ENCODE measurements at regions not wholly inside any gene's neighbourhood (a gene's known extent, or its start where the extent isn't known, plus 50 kb on each side); places are given as distances from the start of the nearest gene placed in this dataset.
"Not testable (repeated sequence)": the region's sequence is repeated elsewhere in the genome, so short reads cannot be mapped to it uniquely, and the experiment has no call there.

GRCh38 chr3:66552846-66553245, 52.0 kb upstream of the LRIG1 start:
- no peak for DNase-seq (ENCODE audit: low read depth, low spot score)

- no peak for DNase-seq (ENCODE audit: low read depth, low spot score)
Measured at GRCh38 chr3:66553441-66554113, 52.8 kb upstream of the LRIG1 start.

DNA sequence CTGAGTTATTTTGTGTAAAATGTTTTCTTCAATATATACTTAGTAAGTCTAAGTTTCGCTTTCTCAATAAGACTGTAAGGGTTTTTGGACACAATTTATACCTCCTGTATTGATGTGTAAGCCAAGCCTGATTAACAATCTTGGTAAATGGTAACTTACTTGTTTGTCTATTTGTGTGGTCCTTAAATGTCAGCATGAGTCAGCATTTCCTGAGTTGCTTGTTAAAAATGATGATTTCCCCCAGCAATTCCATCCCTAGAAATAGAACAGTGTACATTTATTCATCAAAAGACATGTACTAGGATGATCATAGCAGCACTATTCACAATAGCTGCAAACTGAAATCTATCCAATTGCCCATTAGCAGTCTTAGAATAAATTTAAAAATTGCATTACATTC, 53.4 kb upstream of the LRIG1 start:
- no peak for DNase-seq (ENCODE audit: low read depth, low spot score)

GRCh38 chr3:66555214-66555844, 54.5 kb upstream of the LRIG1 start:
- DNase-seq (ENCODE audit: low read depth, low spot score) = no peak

DNA sequence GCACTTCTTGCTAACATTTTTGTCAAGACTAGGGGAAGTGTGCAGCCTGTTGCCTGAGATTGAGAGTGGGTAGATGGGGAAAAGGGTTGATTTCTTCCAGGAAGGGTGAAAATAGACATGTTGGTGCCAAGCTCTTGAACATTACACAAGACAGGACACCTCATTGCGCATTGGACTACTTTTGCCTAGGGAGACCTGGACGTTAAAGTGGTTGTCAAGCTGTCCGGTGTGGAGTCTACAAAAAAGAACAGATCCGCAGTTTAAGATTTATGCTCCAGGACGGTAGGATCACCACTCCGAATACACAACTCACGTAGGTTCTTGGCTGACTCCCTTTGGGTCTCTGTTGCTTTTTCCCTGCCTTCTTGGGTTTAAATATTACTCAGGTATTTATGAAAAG, 56.3 kb upstream of the LRIG1 start:
- no peak for DNase-seq (ENCODE audit: low read depth, low spot score)

DNA sequence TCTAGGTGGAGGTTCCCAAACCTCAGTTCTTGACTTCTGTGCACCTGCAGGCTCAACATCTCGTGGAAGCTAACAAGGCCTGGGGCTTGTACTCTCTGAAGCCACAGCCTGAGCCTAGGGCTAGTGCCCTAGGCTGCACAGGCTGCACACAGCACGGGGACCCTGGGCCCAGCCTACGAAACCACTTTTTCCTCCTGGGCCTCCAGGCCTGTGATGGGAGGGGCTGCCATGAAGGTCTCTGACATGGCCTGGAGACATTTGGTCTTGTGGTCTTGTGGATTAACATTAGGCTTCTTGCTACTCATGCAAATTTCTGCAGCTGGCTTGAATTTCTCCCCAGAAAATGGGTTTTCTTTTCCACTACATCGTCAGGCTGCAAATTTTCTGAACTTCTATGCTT, 59.1 kb upstream of the LRIG1 start:
- not testable (repeated sequence) for DNase-seq (ENCODE audit: low read depth, low spot score)

GRCh38 chr3:66561367-66561766, 60.5 kb upstream of the LRIG1 start:
- DNase-seq (ENCODE audit: low read depth, low spot score) = no peak

DNA sequence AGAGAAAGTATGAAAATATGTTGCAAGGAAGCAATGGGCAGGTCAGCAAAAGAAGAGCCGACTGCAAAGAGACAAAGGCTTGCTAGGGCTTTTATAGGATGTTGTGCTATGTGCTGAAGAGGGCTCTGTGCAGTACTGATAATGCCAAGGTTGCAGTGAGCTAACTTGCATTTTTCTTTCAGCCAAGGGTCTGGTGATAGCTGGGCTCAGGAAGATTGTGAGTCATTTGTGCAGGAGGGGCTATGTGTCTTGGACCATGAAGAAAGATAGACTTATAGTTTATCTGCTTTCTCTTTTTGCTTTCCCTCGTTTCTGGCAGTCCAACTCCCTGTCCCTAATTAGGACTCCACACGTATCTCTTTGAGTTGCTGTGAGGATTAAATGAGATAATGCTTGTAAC, 64.5 kb upstream of the LRIG1 start:
- DNase-seq (ENCODE audit: low read depth, low spot score) = no peak

- no peak for DNase-seq (ENCODE audit: low read depth, low spot score)
Measured at GRCh38 chr3:66567077-66567476, 66.3 kb upstream of the LRIG1 start.

- no peak for DNase-seq (ENCODE audit: low read depth, low spot score)
Measured at GRCh38 chr3:66572090-66572675, 71.4 kb upstream of the LRIG1 start.

DNA sequence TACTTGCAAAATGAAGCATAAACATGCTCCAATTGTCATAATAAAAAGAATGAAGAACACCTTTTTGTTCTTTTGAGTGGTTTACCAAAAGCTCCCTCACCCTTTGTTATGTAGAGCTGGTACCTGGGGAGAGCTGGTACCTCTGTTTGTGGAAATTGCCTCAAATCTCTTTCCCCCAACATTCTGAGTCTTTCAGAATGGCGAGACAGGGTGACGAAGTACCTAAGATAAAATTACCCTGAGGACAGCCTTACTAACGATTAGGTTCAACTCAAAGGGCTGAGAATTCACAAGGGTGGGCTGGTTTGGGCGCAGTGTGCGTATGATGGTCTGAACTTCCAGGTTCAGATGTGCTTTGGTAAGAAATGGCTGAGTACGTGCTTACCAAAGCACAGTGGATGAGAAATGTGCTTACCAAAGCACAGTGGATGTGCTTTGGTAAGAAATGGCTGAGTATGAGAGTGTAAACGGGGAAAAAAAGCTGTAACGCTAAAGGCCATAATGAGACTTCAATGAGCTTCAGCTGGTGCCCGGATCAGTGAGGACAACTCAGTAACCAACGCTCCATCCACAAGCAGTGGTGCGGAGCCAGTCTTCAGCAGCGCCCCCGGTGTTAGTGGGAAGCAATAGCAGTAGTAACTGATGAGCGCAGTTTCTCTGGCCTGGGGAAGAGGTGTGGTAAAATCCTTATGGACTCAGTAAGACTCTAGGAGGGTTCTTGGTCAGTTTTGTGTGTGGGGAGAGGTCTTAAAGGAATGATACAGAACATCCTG, 72.3 kb upstream of the LRIG1 start:
- DNase-seq (ENCODE audit: low read depth, low spot score) = no peak

GRCh38 chr3:66574091-66574490, 73.3 kb upstream of the LRIG1 start:
- DNase-seq (ENCODE audit: low read depth, low spot score) = no peak

DNA sequence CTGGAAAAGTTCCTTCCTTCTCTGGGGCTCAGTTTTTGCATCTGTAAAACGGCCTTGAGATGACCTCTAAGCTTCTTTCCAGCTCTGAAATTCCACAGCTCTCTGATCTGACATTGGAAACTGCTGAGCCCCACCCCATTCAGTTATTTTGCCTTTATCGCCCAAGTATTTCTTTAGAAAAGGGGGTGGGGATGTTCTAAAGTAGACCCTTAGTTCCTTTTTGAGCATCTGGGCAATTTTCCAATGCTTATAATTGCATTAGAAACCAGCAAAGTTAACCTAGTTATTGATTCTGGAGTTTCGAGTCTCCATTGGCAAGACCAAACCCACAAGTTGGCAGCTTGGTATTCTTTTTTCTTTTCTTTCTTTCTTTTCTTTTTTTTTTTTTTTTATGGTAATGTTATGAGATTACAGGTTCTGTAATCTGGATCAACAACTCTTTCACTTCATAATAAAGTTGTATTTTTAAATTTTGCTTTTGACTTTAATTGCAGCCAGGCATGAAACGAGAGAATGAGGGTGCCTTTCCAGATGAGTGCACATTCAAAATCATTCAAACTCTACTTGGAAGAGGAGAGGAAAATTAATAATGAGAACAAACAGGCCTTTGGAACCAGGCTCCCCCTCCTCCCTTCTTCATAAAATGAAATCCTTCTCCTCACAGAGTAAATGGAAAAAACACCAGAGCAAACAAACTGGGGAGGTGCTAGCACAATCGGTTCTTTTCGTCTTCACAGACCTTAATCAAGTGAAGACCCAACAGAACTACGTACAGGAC, 76.8 kb upstream of the LRIG1 start:
- no peak for DNase-seq (ENCODE audit: low read depth, low spot score)

DNA sequence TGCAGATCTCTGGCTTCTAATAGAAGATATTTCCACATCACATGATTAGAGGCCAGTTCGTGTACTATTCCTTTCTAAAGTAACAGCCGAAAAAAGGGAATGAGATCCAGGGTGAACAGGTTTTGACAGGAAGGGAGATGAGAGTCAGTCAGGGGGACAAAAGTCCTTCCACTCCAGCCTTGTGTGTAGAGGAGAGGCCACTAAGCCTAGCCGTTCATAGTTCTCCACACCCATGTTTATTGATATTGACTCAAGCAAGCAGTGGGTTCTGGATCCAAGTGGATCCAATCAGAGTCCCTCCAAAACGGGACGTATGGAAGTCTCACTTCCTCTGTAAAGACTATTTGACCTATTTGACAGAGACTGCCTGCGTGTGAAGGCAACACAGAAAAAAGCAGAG, 80.4 kb upstream of the LRIG1 start:
- no peak for DNase-seq (ENCODE audit: low read depth, low spot score)

GRCh38 chr3:66582721-66583423, 82.0 kb upstream of the LRIG1 start:
- DNase-seq (ENCODE audit: low read depth, low spot score) = no peak

DNA sequence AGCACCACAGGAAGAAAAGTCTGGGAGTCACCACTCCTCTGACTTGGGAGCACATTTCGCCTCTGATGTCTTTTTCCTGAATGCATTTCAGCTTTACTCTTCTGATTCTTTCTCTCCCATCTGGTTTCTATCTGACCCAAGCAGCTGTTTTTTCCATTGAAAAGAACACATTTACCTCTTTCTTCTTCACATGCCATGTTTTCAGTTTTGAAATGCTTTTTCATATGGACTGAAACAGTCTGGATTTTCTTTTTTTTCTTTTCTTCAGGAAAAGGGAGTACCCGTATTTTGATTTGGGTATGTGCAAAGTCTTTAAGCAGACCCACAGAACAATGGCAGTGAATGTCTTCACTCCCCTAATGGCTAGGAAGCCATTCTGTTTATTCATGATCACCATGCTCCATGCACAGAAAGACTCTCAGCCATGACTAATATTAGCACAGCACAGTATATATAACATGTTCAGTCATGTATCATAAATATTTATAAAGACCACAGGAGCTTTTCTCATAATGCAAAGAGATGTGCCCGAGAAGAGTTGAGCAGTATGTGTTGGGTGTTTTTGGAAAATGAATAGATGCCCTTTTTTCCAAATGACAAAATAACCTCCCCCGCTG, 82.7 kb upstream of the LRIG1 start:
- no peak for DNase-seq (ENCODE audit: low read depth, low spot score)

DNA sequence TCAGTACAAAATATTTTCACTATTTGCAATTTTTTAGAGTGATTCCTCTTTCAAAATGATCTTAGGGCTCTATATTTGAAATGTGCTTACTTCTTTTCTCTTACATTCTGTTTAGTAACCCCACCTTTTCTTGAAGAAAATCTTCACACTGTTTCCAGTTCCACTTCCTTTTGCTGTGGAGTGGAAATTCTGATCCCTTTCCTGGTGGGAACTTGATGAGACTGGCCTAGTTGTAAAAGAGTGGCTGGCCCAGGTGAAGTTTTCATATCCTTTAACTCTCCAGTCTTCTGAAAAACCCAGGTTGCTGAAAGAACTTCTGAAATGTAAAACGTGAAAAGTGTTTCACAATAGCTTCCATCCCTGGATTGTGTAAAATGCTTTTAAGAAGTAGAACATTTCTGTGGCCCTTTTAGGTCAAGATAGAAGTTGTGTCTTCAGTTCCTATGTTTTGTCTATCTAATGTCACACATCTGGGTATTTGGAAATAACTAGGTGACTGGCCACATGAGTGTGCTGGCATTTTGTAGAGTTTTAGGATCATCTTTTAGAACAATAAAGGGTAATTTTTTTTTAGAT, 84.8 kb upstream of the LRIG1 start:
- no peak for DNase-seq (ENCODE audit: low read depth, low spot score)

GRCh38 chr3:66586853-66587252, 86.0 kb upstream of the LRIG1 start:
- DNase-seq (ENCODE audit: low read depth, low spot score) = no peak

DNA sequence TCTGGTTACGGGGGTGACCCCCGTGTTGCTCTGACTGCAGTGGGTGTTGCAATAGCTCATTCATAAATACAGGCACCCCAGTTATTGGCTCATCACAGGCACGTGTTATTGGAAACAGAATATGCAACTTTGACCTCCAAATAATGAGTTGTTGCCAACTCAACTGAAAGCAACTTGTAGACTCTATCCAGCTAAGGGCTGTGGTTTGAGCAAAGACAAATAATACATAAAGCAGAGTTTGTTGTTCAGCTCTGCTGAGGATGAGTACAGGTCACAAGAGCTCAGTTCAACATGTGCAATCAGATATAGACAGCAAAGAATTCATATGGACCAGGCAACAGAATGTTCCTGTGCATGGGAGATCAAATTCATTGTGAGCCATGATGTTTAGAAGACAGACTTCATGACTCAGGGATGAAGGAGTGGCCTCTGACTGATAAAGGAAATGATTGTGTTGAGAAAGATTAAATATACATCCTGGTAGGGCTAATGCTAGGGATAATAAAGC, 87.6 kb upstream of the LRIG1 start:
- DNase-seq (ENCODE audit: low read depth, low spot score) = no peak
